MM.1S (cell line): ENCODE measurements at regions not wholly inside any gene's neighbourhood (a gene's known extent, or its start where the extent isn't known, plus 50 kb on each side); places are given as distances from the start of the nearest gene placed in this dataset.

Experiments used
- CTCF ChIP-seq: fragments of 300-600 bp; sonication (generic); IDR thresholded peaks from 2 replicates; pipeline ENCODE4 v1.5.1; 2016; ENCODE audit warnings: antibody characterized with exemption, low read length, mixed read lengths
- EZH2 ChIP-seq: fragments of 300-600 bp; sonication (generic); optimal IDR thresholded peaks from 2 replicates; pipeline ENCODE3; 2017; ENCODE audit warnings: low read depth, mild to moderate bottlenecking, antibody characterized with exemption, low read length, mixed read lengths
- EZH2phosphoT487 ChIP-seq: fragments of 300-600 bp; sonication (generic); IDR thresholded peaks from 2 replicates; pipeline ENCODE4 v1.6.1; 2018; ENCODE audit warnings: antibody characterized with exemption, low read length

DNA sequence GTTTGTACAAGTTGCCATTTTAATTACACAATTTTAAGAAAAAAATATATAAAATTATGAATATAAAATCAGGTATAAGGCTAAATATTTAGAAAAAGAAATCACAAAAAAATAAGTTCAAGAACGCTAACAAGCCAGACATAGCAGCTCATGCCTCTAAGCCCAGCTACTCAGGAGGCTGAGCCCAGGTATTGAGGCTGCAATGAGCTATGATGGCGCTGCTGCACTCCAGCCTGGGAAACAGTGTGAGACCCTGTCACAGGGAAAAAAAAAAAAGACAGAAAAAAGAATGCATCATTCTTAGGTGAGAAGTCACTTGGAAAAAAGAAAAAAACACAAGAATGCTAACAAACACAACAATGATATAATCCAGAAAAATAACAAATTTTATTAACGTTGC lies 112.3 kb upstream of the PRDX6 start:
- TF ChIP-seq CTCF (no peak), EZH2phosphoT487 (no peak), EZH2 (no peak)
